Occipital lobe (tissue), 1 donor: ENCODE measurements at regions not wholly inside any gene's neighbourhood (a gene's known extent, or its start where the extent isn't known, plus 50 kb on each side); places are given as distances from the start of the nearest gene placed in this dataset.
"Not testable (repeated sequence)": the region's sequence is repeated elsewhere in the genome, so short reads cannot be mapped to it uniquely, and the experiment has no call there.

Source experiments
- DNase-seq: peaks from one replicate; lab custom pipeline; 2025; lab: John Stamatoyannopoulos, UW

DNA sequence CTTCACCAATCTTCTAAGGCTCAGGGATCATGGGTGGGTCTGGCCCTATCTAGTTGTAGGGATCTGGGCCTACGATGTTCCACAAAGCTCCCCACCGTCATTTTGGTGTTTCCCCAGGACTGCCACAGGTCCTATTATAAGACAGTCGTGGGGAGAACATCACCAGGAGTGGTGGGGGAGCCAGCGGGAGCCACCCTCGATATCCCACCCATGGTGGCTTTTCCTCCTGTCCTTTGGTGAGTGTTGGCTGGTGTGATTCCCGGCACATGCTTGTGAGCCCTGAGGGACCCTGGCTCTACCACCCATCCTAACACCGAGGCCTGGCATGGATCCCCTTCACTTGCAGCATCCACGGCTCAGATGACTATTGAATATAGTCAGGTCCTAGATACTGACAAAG lies 247.4 kb downstream of the ACTR3B start:
- DNase-seq = no peak

DNA sequence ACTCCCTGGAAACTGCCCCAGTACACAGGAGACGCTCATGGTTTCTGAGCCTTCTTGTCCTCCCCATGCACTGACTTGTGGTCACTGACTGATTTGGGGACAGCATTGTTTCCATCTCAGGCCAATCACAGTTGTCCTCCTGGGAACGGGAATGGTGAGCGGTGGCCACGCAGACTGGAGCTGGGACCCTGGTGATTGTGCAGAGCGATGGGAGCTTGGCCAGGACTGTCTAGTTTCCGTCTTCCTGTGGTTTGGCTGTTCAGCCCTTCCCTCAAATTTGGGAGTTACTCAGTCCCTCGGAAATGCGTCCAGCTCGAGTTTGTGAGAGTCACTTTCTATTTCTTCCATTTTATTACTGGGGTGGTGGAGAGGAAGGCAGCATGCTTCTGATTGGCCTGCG lies 250.9 kb downstream of the ACTR3B start:
- DNase-seq = no peak

DNA sequence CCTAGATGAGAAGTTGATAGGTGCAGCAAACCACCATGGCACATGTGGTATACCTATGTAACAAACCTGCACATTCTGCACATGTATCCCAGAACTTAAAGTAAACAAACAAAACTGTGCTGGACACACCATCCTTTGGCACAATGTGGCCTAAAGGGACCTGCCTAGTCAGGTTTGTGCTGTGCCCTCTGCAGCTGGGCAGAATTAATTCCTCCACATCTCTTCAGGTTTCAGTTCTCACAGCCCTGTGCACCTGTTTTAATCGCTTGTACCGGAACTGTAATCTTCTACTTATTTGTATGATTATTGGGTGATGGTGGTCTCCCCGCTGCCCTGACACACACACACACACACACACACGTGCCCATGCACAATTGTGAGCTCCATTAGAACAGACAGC lies 252.7 kb downstream of the ACTR3B start:
- no peak for DNase-seq

DNA sequence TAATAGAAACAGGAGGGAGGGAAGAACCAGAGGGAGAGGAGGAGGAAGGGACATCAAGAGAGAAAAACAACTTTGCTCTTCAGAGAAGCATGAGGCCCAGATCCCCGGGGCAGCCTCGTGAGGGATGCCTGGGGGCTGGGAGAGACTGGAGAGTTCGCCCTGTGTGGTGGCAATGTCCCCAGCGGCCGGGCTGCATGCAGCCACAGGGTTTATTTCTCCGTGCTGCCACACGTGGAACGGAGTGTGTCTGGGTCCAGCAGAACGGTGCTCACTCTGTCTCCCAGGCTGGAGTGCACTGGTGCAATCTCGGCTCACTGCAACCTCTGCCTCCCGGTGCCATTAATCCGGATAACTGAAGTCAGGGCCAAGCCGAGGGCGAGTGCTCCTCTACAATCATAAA lies 257.7 kb downstream of the ACTR3B start:
- no peak for DNase-seq

DNA sequence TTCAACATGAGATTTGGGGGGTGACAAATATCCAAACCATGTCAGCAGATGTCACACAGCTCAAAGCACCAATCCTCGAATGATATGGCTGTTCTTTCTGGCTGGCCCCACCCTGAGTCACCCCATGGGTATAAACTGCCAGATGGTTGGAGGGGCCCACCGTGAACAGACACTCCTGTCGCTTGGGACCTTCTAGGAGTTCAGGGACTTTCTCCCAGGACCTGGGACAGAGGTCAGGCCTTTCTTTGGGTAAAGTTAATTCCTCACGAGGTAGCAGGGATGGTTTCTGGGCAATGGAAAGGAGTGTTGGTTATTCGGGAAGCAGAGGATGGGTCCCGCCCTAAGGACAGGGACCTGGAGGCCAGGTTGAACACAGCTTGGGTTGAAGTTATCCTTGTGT lies 262.0 kb downstream of the ACTR3B start:
- DNase-seq = no peak

DNA sequence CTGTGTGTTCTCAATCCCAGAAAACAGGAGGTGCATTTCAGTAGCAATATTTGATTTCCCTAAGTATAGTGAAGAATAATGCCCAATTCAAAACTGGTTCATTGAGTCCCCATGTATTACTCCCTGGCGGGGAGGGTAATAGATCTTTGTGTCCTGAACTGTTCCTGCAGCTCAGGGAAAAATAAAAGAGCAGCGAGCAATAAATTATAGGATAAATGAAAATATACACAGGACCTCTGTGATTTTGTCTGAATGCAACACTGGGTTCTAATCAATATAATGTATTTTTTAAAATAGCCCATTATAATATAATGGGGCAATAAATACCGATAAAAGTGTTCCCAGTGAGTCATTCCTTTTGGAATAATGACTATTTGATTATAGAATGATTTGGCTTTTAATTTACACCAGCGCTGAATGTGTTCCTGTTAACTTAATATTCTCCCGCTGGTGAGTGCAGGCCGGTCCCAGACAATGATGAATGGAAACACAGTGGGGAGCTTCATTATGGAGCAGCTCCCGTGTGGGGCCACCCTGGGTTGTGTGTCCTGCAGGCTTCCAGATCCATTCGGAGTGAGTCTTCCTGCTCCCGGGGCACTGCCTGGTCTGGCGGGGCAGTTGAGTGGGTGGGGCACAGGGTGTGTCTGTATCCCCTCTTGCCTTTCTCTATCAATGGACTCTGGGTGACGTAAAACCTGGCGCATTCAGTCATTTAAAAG lies 263.1 kb downstream of the ACTR3B start:
- no peak for DNase-seq

DNA sequence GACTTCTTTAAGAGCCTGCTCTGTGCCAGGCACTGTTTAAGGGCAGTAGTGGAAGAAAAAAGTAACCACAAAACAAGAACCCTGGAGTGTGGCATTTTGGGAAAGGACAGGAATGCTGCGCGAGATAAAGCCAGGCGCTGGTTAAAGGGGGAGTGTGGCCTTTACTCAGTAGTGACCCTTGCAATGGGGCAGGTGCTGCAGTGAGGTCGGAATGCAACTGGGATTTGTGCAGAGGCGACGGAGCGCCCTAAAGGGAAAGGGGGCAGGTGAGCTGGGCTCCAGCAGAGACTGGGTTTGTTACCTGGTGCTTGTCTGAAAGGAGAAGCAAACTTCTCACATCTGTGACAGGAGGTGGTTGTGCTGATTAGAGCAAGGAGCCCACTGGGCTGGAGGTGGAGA lies 263.6 kb downstream of the ACTR3B start:
- DNase-seq = no peak

DNA sequence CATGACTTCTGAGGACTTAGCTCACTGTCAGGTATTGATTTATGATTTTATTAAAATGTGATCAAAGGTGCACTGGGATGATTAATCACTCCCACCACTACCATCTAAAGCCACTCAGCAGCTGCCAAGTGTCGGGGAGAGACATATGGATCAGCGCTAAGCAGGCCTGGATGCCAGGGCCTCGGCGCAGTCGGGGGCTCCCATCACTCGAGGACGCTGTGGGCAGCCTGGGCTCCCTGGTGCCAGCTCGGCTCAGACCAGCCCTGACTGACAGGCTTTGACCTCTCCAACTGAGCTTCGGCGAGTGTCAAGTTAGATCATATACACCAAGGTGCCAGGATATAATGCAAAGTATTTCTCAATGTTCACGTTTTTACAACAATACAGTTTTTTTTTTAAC lies 267.7 kb downstream of the ACTR3B start:
- no peak for DNase-seq

DNA sequence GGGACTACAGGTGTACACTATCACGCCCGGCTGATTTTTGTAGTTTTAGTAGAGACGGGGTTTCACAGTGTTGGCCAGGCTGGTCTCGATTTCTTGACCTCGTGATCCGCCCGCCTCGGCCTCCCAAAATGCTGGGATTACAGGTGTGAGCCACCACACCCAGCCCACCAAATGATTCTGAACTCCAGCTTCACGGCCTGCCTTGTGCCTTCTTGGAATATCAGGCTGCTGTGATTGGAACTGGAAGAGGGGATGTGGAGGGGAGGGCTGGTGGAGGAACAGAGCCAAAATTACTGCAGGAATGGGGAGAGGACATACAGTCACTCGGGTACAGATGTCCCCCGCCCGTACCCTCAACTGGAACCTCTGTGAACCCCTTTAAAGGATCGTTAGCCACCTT lies 268.4 kb downstream of the ACTR3B start:
- DNase-seq = no peak

DNA sequence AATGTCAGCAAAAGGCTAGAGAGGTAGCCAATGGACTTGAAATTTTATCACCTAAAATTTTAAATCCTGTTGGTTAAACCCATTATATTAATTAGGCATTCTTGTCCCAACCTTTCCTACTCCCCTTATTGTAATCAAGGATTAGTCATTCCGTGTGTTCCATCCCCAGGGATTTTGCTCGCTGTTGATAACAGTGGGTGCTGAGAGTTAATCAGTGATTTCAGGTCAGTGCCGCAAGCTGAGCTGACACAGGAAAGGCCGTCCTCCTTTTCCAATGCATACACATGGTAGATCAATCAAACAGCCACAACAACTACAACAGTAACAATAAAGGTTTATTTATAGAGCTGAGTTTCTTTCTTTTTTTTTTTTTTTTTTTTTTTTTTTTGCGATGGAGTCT lies 271.4 kb downstream of the ACTR3B start:
- DNase-seq = no peak

DNA sequence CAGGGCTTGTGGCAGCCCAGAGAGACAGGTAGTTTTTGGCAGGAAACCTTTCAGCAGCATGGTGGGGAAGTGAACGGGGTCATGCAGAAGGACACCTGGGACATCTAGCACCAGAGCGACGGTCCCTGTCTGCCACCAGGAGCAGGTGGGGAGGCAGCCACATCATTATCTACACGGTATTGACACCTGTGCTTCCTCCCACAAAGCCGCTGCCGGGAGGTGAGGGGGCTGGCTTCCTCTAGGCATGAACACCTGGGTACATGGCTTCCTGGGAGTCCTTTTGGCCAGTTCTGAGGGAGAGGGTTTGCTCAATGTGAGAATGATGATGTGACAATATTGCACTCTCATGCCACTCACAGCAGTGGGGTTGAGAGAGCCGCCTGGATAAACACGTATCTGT lies 275.2 kb downstream of the ACTR3B start:
- no peak for DNase-seq

DNA sequence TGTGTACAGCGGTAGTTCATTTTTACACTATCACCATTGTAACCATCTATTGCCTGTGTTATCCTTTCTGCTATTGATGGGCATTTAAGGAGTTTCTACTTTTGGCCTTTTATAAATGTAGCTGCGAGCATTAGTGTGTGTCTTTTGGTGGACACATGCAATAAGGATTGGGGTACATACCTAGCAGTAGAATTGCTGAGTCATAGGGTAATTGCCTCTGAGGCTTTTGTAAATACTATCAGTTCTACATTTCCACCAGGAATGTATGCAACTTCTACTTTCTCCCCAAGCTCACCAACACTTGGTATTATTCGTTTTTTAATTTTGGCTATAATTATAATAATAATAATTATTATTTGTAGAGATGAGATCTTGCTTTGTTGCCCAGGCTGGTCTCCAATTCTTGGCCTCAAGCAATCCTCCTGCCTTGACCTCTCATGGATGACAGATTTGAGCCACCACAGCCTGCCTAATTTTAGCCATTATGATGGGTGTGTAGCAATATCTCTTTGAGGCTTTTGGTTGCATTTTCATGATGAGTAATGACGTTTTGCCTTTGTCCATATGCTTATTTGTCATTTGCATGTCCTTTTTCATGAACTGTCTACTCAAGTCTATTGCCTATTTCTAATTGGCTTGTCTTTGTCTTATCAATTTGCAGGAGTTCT lies 277.0 kb downstream of the ACTR3B start:
- DNase-seq = no peak

DNA sequence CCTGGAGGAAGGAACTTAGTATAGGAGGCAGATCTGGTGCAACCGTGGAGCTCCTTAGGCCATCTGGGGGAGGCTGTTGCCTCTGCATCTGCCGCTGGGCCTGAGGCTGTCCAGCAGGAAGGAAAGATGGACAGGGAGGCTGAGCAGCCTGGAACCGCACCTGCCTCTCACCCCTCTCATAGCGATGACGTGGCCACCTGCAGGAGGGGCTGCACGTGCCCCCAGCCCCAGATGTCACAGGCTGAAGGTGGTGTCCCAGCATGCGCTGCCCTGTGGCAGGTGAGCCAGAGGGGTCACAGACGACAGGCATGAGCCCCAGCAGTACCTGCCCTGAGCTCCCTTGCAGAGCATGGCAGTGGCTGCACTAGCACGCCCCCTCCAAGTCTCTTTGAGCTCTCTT lies 283.9 kb downstream of the ACTR3B start:
- DNase-seq = no peak

DNA sequence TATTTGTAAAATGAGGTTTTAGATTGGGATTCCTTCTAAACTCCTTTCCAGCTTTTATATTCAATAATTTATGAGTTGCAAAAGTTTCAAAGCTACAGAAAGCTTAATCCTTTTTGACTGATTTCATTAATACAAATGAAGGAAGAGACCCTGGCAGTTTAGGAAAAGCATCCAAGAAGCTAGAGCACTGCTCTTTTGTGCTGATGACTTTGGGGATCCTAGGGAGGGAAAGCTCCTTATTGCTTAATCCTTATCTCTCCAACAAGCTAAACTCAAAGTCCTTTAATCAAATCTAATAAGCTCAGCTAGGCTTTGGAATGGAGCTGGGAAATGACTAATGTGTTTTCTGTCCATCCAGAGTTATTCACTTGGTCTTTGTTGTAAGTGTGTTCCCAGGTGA lies 285.4 kb downstream of the ACTR3B start:
- no peak for DNase-seq

DNA sequence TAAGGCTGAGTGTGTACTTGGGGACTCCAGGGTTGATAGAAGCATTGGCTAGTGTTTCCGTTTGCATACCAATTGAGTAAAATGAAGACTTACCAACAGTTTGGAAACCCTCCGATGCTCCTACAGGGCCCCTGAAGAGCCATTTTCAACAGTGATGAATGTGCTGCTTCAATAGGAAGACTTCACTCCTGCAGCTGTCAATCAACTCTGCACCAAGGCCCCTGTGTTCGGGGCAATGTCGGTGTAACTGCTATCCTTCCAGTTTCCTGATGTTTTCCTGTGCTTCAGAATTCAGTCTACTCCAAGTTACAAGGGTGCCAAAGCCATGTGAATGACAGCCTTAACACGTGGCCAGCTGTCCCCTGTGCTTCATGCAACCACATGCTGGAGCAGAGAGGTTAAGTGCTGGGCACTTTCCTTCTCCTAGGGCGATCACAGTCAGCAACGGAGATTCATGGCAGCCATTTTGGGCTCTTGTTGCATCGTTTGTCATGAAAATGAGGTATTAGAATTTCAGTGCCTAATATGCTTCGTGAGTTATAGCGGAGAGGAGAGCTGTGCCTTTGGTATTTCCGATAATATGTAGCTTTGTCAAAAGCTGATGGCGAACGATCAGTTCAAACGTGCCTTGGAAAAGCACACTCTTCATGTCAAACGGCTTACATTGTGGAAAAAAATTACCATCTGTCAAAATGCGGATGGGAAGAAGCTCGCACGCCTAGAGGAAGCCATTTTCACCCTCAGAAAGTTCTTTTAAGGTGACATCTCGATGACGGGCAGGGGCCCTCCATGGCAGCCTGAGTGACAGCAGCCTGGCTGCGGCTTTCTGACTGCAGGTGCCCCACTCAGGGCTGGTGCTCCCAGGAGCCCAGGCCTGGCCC lies 287.8 kb downstream of the ACTR3B start:
- DNase-seq = no peak

DNA sequence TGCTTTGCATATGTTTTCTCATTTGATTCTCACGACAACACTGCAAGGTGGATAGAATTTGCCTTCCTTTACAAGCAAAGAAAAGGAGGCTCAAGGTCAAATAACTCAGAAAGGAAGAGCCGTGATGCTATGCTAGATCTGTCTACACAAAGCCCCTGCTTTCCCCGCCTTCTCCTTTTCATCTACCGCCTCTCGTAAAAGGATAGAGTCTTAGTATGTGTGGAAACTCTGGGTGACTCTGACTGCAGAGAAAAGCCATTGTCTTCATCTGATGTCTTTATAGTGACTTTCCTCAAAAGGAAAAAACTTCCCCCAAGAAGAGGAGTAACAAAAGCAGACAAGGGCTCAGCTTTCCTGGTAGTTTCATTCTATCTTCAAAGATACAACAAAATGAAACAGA lies 292.7 kb downstream of the ACTR3B start:
- no peak for DNase-seq

DNA sequence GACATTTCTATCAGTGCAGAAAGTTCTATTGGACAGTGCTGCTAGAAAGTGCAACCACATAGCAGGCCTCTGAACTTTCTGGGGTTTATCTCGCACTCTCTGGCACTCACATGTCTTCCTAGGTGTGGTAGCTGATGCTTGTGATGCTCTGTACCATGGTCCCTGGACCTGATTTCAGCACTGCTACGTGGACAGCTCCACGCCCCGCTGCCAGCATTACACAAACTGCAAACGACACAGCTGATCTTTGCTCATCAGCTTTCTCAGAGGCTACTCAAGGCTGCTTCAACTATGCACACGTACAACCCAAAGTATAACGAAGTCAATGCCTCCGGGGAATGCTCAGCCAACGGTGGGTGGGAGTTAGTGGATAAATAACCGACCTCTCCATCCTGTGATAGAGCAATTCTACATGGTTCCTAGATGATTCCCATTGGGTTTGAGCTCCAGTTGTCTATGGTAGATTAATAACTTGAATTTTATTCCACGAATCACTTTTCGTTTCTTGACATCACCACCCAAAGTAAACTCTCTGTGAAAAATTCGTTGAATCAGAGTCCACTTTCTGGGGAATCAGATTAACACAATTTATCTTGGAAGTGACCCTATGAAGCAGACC lies 302.5 kb downstream of the ACTR3B start:
- no peak for DNase-seq

DNA sequence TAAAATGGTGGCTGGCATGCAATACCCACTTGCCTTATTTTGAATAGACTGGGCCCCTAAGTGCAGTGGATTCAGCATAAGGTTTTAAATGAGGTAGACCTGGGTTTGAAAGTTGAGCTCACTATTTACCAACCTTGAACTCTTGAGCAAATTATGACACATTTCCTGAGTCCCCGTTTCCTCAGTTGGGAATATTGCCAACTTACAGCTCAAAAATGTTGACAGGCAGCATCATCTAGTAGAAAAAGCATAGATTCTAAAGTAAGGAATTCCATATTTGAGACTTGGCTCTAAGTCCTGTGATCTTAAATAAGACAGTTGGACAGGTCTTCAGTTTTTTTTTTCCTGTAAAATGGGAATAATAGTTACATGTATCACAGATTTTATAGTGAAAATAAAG lies 305.5 kb downstream of the ACTR3B start:
- DNase-seq = no peak

DNA sequence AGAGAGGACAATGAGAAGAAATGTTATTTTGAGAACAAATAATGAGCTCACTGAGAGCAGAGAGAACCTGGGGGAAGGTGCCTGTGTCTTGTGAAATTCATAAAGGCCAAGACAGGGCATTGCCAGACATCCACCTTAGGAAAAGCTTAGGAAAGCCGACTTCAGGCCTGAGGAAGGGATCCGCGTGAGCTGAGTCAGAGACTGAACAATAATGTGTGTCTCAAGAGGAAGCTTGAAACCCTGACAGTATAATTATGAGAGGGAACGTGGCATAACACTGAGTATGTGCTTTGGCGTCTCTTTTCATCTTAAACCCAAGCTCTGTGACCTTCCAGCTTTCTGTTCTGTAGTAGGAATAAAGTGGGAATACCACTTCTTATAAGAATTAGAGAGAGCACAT lies 307.2 kb downstream of the ACTR3B start:
- DNase-seq = no peak

DNA sequence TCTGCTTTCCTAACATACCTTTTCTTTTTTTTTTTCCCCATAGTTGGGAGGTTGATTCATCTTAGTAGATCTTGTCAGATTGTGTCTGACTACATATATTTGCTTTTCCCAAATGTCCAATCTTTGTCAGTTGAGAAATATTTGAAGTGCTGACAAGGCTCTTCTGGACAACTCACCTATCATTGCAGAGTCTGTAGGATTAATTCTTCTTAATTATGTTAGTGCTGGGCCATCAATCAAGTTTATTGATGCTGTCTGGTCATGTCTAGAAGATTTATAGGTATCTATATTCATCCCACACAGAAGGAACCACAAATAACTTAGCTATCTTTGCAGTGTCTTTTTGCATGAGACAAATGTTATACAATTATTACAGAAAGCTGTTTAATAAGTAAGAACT lies 310.6 kb downstream of the ACTR3B start:
- no peak for DNase-seq

DNA sequence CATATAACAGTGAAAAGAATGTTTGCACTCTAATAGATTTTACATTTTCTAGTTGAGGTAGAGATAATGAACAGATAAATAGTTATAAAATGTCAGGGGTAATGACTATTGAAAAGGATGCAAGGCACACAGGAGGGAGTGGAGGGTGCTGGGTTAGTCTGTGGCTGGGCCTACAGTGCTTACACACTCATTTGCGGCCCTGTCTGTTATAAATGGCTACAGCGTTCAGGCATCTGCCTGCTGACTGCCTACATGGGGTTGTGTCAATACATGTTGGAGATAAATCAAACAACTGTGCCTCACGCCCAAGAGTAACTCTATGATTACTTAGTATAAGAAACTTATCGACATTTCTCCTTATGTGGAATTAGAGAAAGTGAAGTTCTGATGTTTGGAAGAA lies 313.3 kb downstream of the ACTR3B start:
- DNase-seq = no peak

DNA sequence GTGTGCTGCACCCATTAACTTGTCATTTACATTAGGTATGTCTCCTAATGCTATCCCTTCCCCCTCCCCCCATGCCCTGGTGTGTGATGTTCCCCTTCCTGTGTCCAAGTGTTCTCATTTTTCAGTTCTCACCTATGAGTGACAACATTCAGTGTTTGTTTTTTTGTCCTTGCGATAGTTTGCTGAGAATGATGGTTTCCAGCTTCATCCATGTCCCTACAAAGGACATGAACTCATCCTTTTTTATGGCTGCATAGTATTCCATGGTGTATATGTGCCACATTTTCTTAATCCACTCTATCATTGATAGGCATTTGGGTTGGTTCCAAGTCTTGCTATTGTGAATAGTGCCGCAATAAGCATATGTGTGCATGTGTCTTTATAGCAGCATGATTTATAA lies 316.7 kb downstream of the ACTR3B start:
- DNase-seq = not testable (repeated sequence)
